ENCODE measurements at regions not wholly inside any gene's neighbourhood (a gene's known extent, or its start where the extent isn't known, plus 50 kb on each side); places are given as distances from the start of the nearest gene placed in this dataset.
A peak's percentile ranks its signal among the peaks of the same experiment; 100 is the strongest.

DNA sequence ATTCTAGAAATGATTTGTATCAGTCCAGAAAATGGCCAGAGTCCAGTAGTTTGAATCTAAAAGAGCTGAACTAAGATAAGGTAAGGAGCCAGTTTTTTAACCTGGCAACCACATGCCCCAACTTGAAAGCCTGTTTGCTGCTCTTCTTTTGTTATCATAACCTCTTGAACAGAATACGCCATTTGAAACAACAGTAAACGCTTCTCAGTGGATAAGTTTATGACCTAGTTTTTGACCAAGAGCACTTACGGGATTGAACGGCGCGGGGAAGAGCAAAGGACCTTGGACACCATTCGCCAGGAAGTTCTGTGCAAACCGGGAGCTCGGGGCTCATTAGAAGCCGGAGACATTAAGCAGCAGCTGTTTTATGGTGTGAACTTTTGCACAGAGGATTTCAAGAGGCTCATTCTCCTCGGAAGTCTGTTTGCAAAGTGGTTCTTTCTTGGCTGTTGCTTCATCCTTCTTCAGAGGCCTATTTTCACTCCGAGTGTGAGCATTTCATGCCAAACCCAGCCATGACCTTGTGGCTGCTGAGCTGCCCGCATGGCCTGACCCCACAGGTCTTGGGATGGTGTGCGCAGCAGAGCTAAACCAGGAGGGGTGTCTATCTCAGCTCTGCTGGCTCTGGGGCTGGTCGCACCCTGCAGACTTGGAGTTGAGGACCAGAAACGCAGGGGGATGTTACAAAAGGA lies 215.1 kb downstream of the SOX4 start:
- DNase-seq (ENCODE audit: low read depth): peak; percentile 76

DNA sequence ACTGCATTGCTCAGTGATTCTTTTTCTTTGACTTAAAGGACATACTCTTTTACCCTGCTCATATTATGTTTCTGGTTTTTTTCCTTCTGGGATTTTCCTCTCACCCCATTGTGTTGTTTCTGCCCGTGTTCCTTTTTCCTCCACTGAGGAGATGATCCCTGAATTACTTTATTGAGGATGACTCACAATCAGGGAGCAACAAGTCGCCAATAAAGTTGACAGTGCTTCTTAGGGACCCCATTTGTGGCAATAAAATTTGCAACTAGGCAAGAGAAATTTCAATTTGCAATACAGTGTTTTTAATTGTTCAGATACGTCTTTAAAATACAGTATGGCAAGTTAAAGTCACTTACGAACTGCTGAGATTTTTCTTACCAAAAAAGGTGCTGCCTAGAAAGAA lies 217.9 kb downstream of the SOX4 start:
- no peak for DNase-seq (ENCODE audit: low read depth)

DNA sequence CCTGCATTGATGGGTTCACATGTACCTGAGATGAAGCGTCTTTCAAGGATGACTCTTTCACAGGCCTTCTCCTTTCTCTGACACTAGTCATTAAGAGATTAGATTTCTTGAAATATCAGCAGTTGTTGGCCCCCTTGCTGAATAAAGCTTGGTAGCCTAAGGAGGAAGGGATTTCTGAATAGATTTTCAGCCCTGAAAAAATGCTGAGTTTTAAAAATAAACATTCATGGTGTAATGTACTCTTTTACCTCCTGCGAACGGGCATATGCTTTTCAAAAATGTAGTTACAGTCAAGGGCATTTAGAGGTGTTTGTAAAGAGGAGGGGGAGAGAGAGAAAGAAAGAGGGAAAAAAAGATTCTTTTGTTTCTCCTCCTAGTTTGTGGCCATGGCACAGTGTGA lies 222.7 kb downstream of the SOX4 start:
- no peak for DNase-seq (ENCODE audit: low read depth)

DNA sequence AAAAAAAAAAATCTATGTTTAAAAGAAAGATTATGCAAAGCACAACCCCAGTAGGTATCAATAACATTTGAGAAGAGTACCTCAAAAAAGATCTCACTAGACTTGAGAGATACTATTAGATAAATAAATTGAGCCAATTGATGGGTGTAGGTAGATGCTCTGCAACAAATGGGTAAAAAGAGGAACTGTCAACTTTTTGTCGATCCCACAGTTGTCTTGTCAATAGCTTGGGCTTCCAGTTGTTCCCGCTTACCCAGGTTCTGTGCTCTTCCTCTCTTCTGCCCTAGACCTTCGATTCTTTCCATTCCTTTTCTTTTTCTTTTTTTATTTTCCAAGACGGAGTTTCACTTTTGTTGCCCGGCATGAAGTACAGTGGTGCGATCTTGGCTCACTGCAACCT lies 226.9 kb downstream of the SOX4 start:
- no peak for DNase-seq (ENCODE audit: low read depth)

DNA sequence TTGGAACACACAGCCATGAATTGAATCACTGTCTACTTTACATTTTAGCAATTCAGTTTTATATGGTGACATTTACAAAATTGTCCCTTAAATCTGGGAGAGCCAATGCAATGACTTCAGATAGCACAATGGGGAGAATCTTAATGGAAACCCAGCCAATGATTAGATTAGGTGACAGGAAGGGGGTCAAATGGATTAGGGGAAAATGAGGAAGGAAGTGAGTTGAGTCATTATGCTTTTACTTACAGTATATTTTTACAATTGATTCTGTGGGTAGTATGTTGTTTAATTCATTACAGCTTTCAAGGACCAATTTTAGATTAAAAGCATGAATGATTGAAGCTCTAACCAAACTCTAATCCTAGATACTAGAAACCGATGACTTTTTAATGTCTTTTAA lies 229.8 kb downstream of the SOX4 start:
- no peak for DNase-seq (ENCODE audit: low read depth)

DNA sequence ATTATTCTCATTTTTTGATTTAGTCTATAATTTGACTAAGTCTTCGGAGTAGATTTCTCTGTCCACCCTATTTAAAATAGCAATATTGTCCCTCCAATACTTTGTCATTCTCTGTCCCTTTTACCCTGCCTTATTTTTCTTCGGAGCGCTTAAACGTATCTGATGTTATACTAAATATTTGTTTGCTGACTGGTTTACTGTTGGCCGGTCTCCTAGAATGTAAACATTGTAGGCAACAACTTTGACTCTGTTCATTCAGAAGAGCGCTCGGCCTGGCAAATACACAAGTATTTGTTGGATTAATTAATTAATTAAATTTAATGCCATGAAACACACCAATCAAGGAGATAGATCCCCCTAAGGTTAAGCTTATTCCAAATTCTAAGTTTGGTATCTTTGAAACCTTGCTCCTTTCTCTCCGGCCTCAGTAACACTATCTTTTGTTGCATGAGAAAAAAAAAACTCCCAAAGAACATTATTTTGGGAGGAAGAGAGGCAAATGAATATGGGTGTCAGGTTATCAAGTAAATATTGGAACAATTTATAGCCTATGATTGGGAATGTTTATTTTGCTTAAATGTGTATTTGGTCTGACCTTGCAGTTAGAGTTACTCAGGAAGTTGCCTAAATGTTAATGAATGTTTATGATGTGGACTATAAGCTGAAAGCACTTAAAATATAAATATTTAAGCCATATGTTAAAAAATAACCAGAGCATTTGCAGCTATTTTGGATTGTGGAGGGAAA lies 231.1 kb downstream of the SOX4 start:
- DNase-seq (ENCODE audit: low read depth): no peak

DNA sequence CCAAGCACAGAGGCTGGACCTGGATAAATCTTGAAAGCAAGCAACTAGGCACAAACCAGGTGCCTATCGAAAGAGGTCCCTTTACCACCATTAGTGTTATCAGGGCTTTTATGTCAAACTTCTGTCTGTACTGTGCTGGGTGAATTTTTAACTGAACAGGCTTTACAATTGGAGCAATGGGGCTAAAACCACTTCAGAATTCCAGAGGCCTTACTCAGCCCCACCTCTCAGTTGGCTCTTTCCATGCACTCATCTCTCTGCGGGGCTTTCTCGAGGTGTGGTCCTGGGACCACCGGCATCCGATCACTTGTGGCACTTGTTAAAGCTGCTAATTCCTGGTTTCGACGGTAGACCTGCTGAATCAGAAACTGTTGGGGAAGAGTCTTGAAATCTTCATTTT lies 232.5 kb downstream of the SOX4 start:
- DNase-seq (ENCODE audit: low read depth): peak; percentile 92

DNA sequence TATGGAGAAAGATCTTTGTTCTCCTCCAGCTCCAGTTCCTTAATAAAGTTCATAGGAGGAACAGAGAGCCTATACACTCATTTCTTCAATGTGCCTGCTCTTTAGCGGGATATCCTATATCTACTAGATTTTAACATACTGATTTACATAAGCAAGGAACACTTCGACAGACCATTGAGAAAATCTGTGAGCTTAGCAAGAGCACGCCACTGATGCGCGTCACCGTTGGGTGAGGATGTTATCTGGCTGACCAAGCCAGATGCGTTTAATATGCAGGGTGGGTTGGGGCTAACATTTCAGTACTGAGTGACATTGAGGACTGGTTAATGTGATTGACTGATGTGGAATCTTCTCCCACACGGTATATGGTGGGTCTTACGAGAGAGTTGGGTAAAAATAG lies 233.4 kb downstream of the SOX4 start:
- DNase-seq (ENCODE audit: low read depth): no peak

DNA sequence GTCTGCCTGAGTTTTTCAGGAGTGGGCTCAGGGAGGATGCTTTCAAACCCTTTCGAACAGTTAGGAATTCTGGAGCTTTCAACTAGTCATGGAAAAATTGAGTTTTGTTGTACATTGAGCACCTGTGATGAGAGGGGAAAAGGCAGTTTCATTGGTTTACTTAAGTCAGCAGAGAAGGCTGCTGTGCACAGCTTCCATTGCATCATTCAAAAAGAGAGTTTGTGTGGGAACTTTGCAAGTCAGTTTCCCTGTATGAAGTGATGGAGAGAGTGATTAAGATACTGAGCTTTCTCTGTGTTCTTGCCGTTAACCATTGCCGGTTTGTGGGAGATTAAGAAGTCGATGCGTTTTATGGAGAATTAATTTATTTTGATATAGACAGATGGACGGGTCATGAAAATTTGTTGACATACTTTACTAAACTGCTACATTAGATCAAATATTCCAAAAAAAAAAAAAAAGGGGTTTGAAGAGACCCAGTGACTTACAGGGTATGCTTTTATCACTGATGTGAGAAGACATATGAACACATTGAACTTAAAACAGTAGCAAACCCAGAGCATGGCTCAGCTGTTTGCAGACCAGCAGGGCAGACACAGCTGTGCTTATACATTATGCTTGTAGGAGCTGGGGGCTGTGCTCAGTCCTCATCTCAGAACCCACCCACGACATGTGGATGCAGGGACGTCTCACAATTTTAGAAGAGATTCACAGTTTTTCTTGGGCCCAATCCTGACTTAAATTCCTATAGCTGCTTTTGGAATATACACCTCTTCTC lies 234.1 kb downstream of the SOX4 start:
- peak; percentile 21 for DNase-seq (ENCODE audit: low read depth)

DNA sequence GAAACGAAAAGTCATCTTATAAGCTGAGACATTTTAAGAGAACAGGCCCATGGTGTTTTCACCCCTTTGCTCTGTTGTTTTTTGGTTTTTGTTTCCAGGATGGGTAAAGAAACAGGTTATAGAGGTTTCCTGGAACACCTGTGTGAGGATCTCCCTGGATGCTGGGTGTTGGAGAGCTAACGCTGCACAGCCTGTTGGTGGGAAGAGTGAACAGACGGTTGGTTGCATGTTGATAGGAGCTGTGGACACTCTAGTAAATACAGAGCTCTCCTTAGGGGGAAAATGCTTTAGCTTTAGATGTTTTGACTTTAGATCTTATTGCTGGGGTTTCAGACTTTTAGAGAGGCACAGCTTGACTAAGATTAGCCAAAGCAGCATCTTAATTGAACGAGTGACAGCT lies 235.2 kb downstream of the SOX4 start:
- no peak for DNase-seq (ENCODE audit: low read depth)

DNA sequence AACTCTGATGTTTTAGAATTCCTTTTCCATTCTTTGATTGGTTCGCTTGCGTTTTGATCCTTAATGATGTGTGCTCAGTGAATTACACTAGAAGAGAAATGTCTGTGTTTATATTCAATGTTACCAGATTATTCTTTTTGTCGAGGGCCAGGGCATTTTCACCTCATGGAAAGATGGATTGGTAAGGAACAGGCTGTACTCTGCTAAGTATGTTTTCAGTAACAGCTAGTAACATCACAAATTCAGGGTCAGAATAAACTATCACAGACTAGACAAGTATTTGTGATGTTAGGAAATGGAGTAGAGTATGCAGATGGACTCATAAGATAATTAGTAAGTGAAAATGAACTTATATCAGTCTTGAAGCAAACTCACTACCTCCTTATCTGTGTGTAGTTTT lies 235.6 kb downstream of the SOX4 start:
- DNase-seq (ENCODE audit: low read depth): no peak

DNA sequence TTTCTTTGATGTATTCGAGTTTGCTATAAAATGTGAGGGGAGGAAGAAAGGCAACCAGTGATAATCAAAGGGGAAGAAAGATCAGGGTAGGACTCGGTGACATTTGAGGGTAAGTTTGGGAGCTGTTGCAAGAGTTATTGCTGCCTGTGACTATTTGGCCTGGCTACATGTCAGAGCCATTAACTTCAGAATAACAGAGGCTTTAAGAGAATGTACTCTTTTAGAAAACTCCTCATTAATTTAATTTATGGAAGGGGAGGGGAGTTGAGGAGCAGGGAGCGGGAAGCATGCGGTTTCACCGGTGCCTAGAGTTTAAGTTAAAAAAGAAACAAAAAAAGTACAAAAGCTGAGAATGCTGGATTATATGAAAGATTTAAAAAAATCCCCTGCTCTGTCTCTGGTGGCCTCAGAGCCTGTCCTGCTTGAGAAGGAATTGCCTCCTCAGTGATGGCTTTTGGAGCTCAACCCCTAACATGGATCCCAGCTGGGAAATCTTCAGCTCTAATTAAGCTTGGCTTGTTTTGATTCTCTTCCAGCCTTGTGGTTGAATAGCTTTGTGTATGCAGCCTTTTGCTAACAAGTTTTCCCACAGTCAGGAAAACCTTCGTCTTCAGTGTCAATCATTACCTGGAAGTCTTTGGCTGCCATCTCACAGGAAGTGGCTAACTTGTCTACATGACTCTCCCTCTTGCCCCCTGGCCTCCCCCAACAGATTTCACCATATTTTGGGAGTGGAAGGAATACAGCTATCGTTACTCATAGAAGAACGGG lies 238.2 kb downstream of the SOX4 start:
- peak; percentile 100 for DNase-seq (ENCODE audit: low read depth)

DNA sequence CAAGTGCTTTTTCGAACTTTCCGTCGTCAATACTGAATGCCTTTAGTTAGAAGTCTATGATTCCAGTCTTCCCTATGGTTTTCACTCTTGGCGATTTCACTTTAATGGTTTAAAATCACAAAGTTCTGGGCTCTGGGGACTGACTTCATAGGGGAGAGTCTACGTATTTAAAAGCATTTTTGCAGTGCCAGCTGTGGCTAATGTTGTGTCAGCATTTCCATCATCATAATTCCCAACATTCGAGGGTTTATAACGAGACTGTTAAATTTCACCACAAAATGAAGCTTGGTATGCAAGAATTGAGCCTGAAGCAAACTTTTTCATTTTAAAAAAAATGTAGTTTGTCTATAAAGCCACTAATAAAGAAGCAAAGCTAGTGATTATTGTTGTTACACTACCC lies 242.7 kb downstream of the SOX4 start:
- no peak for DNase-seq (ENCODE audit: low read depth)

DNA sequence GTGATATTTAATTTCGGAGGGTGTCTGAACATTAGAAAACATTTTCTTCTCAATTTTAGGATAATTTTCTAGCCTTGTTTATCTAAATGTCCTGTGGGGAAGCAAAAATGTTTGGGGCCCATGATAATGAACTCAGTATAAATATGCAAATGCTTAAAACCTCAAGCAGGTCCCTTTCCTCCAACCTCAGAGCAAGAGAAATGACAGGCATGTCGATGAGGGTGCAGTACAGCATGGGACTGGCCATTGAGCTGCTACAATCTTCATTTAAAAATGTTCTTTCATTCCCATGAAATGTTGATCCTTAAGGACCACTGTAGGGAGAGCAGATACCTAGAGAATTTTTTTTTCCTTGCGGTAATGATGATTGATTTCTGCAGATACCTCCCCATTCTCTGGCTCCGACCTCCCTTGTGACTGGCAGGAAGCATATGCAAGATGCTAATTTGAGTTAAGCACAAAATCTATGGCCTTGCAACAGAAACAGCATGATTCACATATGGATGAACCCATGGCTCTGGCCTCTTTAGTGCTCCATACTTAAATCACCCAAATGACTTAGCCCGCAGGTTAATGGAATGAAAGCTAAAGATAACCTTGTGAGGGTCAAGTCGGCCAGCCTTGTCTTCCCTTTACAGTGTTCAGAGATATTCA lies 243.3 kb downstream of the SOX4 start:
- no peak for DNase-seq (ENCODE audit: low read depth)

DNA sequence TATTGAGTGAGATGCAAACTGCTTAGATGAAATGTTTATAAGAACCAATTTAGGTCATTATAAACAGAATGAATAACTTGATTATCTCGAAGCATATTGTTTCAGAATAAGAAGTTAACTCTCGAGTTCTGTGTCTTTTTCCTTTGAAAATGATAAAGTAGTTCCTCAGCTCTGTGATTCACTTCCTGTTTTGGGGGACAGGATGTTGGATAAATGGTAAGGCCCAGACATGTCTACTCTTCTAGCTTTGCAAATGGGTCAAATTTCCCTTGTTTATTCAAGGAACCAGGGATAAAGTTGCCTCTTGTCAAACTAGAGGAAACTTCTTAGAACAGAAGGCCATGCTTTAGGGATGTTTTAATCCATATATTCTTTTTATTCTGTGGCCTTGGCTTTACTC lies 246.9 kb downstream of the SOX4 start:
- DNase-seq (ENCODE audit: low read depth): no peak

DNA sequence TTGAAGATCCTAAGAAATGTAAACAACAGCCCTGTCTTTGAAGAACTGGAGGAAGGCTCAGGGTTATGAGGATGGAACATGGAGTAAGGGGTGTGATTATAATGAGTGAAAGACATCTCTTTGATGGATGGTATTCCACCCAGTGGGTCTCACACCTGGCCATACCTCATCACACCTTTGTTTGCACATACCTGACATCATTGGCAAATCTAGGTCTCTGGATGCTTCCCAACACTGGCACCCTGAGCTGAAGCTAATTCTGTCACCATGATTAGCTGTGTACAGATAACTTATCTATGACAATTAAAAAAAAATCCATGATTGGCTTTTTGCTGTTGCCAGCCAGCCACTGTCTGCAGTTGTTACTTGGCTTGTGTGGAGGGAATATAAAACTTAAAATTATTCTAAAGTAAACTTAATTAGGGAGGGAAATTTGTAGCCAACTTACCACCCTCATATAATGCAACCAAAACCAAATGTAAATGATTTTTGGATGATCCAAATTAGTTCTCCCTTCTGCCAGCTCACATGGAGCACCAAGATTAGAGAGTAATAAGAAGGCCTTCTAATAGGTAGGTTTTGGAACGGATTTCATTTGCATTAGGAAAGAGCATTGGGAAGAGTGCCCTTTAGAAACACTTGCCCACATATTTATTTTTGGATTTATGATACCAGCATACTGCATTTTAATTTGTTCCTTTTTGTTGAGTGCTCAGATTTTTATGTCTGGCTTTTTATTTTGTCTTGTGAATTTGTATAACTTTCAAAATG lies 249.5 kb downstream of the SOX4 start:
- DNase-seq (ENCODE audit: low read depth): no peak

DNA sequence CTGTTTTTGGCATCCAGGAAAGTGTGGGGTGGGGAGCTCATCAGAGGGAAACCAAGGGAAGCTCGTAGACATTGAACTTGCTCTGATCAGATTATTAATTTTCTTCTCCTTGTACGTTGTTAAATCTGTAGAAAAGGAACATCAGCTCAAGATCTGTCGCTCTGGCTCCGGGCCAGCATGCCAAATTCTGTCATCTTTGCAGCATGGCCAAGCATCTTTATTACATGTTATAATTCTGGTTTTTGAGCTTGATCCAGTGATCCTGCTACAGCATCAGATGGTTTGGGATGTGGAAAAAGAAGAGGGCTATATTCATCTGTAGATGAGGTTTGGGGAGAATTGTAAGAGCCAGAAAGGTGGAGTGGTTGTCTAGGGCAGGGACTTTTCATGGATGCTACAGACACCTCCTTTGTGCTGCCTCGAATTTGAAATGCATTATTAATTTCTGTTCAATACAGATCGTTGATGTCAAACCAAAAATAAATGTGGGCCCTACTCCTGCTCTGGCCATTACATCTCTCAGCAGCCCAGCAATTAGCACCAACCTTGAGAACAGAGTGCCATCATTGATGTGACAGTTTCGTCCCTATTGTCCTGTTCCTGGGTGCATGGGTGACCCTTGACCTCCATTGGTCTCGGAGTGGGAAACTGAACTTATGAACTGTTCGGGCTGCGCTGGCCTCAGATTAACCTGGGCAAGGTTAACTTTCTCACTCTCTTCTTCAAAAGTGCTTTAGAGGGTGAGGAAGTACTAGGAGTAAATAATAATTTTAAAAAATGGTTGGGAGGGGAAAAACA lies 250.8 kb downstream of the SOX4 start:
- no peak for DNase-seq (ENCODE audit: low read depth)

DNA sequence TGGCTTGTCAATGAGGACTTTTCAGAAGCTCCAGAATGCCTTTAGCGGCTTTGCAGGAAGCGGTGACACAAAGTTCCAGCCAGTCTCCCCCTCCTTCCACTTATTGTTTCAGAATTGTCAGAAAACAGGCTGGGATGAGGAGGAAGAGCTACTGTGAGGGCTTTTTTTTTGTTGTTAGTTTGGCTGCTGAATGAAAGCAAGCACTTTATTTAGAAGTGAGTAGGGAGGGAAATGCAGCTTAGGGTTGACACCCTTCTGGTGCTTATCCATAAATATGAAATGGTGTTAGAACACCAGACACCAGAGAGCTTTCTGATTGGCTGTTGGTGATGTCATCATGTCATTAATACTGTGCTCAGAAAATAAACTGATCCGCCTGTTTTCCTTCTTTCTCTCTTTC lies 251.5 kb downstream of the SOX4 start:
- DNase-seq (ENCODE audit: low read depth): no peak

DNA sequence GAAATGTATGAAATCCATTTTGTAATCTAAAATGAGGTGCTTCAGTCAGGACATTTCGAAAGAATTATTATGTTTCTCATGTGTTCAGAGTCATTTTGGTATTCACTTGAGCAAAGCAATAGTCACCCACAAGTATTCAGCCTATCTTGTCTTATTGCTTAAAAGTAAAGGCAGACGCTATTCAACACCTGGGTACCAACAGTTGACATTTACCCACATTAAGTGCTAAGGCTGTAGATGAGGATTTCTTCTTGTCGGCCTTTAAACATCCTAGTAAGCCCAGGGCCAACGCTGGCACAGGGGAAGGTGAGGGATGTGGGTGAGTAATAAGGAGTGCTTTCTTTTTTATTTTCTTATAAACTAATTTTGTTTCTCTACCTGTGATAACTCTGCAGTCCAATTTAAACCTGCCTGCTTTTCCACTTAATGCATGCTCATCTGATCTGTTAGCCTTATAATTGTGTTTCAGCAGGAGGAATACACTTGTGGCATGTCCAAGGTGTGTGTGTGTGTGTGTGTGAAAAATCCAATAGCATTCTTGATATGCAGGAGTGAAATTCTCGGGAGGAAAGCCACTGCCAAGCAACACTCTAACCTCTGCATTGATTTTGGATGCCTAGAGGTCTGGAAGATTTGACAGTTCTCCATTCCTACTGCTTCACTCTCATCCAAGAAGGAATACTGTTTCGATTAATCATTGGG lies 252.0 kb downstream of the SOX4 start:
- no peak for DNase-seq (ENCODE audit: low read depth)

All from renal cortical epithelial cell (primary cell).